Calu3 (cell line): ENCODE measurements at regions not wholly inside any gene's neighbourhood (a gene's known extent, or its start where the extent isn't known, plus 50 kb on each side); places are given as distances from the start of the nearest gene placed in this dataset.

Experiments
- BruUV-seq: library from RNA; stranded (reverse); fragments of 400-500 nt; replicated peaks from 2 replicates; lab custom pipeline; 2021; lab: Mats Ljungman, UMichigan
- CTCF ChIA-PET: fragments of 300-600 bp; sonication (Branson Sonifier 250); formaldehyde crosslinking; loops from one replicate; lab custom pipeline; 2022; ENCODE audit warnings: antibody characterized with exemption; lab: Charles Lee
- DNase-seq: peaks from one replicate; pipeline ENCODE4 v3.0.0; 2022
- H3K27ac Mint-ChIP-seq: one replicate; pipeline ENCODE4 v1.8.0; 2022; ENCODE audit warnings: mixed read lengths; ENCODE audit not compliant: unreplicated experiment
- H3K27me3 Mint-ChIP-seq: one replicate; pipeline ENCODE4 v1.8.0; 2022; ENCODE audit warnings: mixed read lengths; ENCODE audit not compliant: unreplicated experiment
- H3K36me3 Mint-ChIP-seq: one replicate; pipeline ENCODE4 v1.8.0; 2022; ENCODE audit warnings: mild to moderate bottlenecking, moderate library complexity, mixed read lengths; ENCODE audit not compliant: insufficient read depth, unreplicated experiment
- H3K4me1 Mint-ChIP-seq: one replicate; pipeline ENCODE4 v1.8.0; 2022; ENCODE audit warnings: mild to moderate bottlenecking, low read depth, mixed read lengths; ENCODE audit not compliant: unreplicated experiment
- H3K4me3 Mint-ChIP-seq: one replicate; pipeline ENCODE4 v1.8.0; 2022; ENCODE audit warnings: mild to moderate bottlenecking, low read depth, moderate library complexity, mixed read lengths; ENCODE audit not compliant: unreplicated experiment
- H3K9me3 Mint-ChIP-seq: one replicate; pipeline ENCODE4 v1.8.0; 2022; ENCODE audit warnings: low read depth, mixed read lengths; ENCODE audit not compliant: unreplicated experiment
- CTCF ChIP-seq: fragments of 200-600 bp; IDR thresholded peaks from one replicate; pipeline ENCODE4 v1.8.0; 2022; ENCODE audit warnings: antibody characterized with exemption; ENCODE audit not compliant: unreplicated experiment
- intact Hi-C: fragments of 100-400 bp; cut with micrococcal nuclease; formaldehyde crosslinking; loops from one replicate; pipeline ENCODE4 v1.10.0; 2022; ENCODE audit not compliant: unreplicated experiment

GRCh38 chr1:232483826-232484225, 146.1 kb downstream of the SIPA1L2 start:
- Mint-ChIP-seq H3K27me3 (no peaks in the 10 kb centered on the region), H3K4me3 (no peak overlapping the region), H3K9me3 (no peaks in the 10 kb centered on the region), H3K4me1 (no peaks in the 10 kb centered on the region), H3K36me3 (no peaks in the 10 kb centered on the region), H3K27ac (no peak overlapping the region)
- BruUV-seq, result no TSS peak
- CTCF ChIA-PET, result no interaction called here
- no peak for DNase-seq
- no peak for TF ChIP-seq CTCF
- intact Hi-C loops, result no loop called here

GRCh38 chr1:232481091-232481490, 148.8 kb downstream of the SIPA1L2 start:
- Mint-ChIP-seq H3K27ac (no peak overlapping the region), H3K4me3 (no peak overlapping the region), H3K36me3 (no peaks in the 10 kb centered on the region), H3K4me1 (peaks cover 6% of the 10 kb centered on the region), H3K27me3 (no peaks in the 10 kb centered on the region), H3K9me3 (no peaks in the 10 kb centered on the region)
- no TSS peak for BruUV-seq
- intact Hi-C loops, result no loop called here
- TF ChIP-seq CTCF, result no peak
- no peak for DNase-seq
- CTCF ChIA-PET, result no interaction called here

- Mint-ChIP-seq H3K27me3 (no peaks in the 10 kb centered on the region), H3K4me3 (no peak overlapping the region), H3K36me3 (no peaks in the 10 kb centered on the region), H3K27ac (no peak overlapping the region), H3K9me3 (no peaks in the 10 kb centered on the region), H3K4me1 (peaks cover 6% of the 10 kb centered on the region)
- intact Hi-C loops, result no loop called here
- no peak for TF ChIP-seq CTCF
- peak; percentile 47 for DNase-seq
- CTCF ChIA-PET, result no interaction called here
- BruUV-seq, result no TSS peak
These were observed 152.2 kb downstream of the SIPA1L2 start for GRCh38 chr1:232477728-232478127.

- CTCF ChIA-PET, result no interaction called here
- Mint-ChIP-seq H3K27me3 (no peaks in the 10 kb centered on the region), H3K4me3 (no peak overlapping the region), H3K9me3 (no peaks in the 10 kb centered on the region), H3K4me1 (peaks cover 6% of the 10 kb centered on the region), H3K27ac (no peak overlapping the region), H3K36me3 (no peaks in the 10 kb centered on the region)
- no TSS peak for BruUV-seq
- TF ChIP-seq CTCF, result no peak
- DNase-seq, result no peak
- intact Hi-C loops, result no loop called here
These were observed 153.4 kb downstream of the SIPA1L2 start for GRCh38 chr1:232476538-232476950.
